ENCODE measurements at regions not wholly inside any gene's neighbourhood (a gene's known extent, or its start where the extent isn't known, plus 50 kb on each side); places are given as distances from the start of the nearest gene placed in this dataset.
"Not testable (repeated sequence)": the region's sequence is repeated elsewhere in the genome, so short reads cannot be mapped to it uniquely, and the experiment has no call there.

- no peak for DNase-seq (ENCODE audit: low read depth in 2 of 2)
Measured at GRCh38 chr2:242046206-242046826, 176.8 kb downstream of the RTP5 start.

- DNase-seq (ENCODE audit: low read depth in 2 of 2) = no peak
Measured at GRCh38 chr2:242047963-242048362, 178.4 kb downstream of the RTP5 start.

DNA sequence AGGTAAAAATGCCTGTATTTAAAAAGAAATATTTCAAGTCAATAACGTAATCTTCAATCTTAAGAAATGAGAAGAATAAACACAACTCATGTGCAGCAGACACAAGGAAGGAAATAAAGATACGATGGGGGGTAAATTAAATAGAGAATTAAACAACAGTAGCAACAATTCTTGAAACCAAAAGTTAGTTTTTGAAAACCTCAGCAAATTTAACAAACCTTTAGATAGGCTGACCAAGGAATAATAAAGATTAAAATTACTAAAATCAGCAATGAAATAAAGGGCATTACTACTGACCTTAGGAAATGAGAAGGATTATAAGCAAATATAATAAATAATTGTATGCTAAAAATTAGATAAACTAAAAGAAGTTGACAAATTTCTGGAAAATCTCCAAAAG is 178.9 kb downstream of the RTP5 start:
- DNase-seq (ENCODE audit: low read depth in 2 of 2) = no peak

GRCh38 chr2:242049492-242049891 is 180.0 kb downstream of the RTP5 start:
- not testable (repeated sequence) for DNase-seq (ENCODE audit: low read depth in 2 of 2)

DNA sequence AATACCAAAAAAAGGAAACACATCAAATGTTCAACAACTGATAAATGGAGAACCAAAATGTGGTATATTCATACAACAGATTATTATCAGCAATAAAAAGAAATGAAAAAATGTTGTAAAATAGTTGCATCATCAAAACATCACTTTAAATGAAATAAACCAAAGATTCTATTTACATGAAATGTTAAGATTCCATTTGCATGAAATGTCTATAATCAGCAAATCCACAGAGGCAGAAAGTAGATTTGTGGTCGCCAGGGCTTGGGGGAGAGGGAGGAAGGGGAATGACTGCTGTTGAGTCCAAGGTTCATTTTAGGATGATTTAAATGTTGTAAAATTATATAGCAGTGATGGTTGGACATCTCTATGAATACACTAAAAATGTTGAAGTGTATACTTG is 181.9 kb downstream of the RTP5 start:
- no peak for DNase-seq (ENCODE audit: low read depth in 2 of 2)

DNA sequence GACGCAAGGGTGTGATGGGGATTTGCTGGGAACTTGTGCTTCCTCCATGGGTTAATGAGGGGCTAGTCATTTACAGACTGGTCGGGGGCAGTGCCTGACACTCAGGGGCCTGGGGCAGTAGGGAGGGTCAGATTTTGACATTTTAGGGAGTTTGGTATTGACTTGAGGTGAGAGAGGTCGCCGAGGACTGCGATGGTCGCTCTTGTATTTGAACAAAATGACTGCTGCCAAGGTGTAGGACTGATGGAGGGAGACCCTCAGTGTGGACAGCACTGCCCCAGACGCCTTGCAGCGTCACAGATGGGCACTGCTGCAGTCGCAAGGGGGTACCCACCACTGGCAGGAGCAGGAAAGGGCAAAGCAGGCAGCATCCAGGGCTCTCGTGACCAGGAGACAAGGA is 182.9 kb downstream of the RTP5 start:
- no peak for DNase-seq (ENCODE audit: low read depth in 2 of 2)

- DNase-seq (ENCODE audit: low read depth in 2 of 2) = no peak
Measured at GRCh38 chr2:242053921-242054320, 184.4 kb downstream of the RTP5 start.

- DNase-seq (ENCODE audit: low read depth in 2 of 2) = no peak
Measured at GRCh38 chr2:242054406-242054805, 184.9 kb downstream of the RTP5 start.

- DNase-seq (ENCODE audit: low read depth in 2 of 2) = no peak
Measured at GRCh38 chr2:242054881-242055801, 185.6 kb downstream of the RTP5 start.

DNA sequence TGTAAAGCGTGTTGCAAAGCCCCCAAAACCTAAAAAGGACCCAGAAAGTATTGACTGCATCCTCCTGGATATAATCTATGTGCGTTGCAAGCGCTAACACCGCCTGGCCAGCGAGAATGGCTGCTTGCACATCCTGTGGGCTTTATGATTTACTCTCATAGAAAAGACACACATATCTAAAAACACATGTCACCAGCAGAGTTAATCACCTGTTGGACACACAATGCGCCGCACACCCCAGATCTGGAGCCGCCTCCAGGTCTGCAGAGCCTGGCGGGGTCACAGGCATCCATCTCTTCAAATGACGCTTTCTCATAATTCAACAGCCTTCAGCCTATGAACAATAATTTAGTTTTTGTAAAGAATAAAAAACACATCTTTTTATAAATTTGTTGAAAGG is 186.5 kb downstream of the RTP5 start:
- no peak for DNase-seq (ENCODE audit: low read depth in 2 of 2)

DNA sequence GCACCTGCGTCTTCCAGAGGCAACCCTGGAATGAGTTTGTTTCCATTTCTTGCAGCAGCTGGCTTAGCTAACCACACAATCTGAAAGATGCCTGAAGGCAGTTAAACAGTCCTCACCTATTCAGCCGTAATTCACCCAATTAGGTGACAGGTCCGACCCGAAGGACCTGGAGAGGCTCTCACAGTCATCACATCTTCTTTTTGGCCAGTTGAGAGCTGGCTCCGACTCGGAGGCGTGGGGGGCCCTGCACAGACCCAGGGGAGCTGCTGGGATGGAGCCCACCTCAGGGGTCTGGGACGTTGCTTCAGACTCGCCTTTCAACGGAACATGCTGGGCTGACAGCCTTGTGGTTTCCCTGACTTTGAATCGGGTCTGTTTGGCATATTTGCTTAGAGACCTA is 187.3 kb downstream of the RTP5 start:
- no peak for DNase-seq (ENCODE audit: low read depth in 2 of 2)

DNA sequence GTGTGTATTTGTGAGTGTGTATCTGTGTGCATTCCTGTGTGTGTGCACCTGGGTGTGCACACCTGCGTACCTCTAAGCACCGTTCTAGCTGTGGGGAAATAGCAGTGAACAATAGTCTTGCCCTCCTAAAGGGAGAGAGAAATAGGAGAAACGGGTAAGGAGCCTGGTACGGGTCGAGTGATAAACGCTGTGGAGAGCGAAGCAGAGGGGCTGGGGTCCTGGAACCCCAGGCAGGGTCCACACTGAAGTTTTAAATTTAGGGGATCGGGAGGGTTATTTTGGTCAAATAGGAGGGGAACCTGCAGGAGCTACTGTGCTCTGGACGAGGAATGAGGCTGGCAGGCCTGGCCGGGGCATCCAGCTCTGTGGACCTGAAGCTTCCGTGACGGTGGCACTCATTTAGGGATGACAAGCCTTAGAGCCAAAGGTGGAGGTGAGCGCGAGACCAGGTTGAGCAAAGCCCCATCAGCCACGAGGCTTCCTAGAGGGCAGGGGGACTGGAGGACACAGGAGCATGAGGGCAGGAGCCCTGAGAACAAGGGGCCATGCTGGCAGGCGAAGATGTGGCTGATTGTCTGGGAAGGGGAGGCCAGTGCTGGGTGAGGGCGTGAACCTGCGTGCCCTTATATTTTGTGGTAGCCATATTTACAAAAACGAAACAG is 188.0 kb downstream of the RTP5 start:
- DNase-seq (ENCODE audit: low read depth in 2 of 2) = no peak

DNA sequence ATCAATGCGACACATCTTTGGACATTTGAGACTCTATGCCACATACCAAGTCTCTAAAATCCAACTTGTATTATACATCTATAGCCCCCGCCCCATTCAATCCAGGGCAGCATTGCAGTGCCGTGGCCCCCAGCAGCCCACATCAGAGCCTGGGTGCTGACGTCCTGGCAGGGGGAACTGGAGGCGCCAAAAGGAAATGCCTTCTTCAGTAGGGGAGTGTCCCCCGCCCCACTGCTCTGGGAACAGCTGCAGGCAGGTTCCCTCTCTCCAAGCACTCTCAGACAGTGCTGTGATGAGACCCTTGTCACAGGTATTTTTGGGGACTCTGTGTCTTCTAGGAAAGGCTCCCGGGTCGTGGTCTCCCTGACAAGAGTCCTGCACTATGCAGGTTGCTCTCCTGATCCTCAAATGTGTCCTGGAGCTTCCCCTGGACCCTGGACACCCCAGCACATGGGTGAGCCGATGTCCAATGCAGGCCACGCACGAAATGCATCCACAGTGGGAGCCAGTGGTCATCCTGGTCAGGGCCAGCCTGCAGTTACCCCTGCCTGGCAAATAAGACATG is 188.7 kb downstream of the RTP5 start:
- no peak for DNase-seq (ENCODE audit: low read depth in 2 of 2)

DNA sequence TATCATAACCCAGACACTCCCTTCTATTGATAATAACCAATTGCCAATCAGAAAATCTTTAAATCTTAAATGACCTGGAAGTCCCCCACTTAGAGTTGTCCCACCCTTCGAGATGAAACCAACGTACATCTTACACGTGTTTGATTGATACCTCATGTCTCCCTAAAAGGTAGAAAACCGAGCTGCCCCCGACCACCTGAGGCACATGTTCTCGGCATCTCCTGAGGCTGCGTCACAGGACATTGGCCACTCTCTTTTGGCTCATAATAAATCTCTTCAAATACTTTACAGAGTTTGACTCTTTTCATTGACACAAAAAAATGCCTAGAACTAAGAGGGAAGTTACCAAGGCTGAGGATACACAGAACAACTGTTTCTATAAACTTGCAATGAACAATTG is 190.0 kb downstream of the RTP5 start:
- DNase-seq (ENCODE audit: low read depth in 2 of 2) = no peak

GRCh38 chr2:242060212-242060835 is 190.8 kb downstream of the RTP5 start:
- DNase-seq (ENCODE audit: low read depth in 2 of 2) = no peak

DNA sequence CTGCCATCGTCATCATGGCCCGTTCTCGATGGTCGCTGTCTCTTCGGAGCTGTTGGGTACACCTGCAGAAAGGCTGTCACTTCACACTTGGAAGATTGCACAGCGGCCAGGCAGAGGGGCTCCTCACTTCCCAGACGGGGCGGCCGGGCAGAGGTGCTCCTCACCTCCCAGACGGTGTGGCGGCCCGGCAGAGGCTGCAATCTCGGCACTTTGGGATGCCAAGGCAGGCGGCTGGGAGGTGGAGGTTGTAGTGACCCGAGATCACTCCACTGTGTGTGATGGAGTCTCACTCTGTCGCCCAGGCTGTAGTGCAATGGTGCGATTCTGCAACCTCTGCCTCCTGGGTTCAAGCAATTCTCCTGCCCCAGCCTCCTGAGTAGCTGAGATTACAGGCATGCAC is 192.4 kb downstream of the RTP5 start:
- not testable (repeated sequence) for DNase-seq (ENCODE audit: low read depth in 2 of 2)

- no peak for DNase-seq (ENCODE audit: low read depth in 2 of 2)
Measured at GRCh38 chr2:242063436-242063835, 193.9 kb downstream of the RTP5 start.

DNA sequence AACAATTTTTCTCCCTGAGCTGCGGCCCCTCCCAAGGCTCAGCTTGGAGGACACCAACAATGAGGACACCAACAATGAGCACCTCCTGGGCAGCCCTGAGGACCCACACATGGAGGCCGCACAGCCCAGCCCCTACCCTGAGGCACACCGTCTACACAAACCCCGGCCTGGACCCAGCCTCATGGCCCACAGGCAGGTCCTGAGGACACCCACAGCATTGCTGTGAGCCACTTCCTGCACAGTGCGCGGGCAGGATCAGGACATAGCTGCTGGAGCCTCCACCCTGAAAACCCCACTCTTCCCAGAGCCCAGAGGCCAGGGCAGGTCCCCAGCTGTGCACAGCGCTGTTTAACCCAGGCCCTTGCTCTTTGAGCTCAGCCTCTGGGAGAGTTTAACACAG is 194.3 kb downstream of the RTP5 start:
- no peak for DNase-seq (ENCODE audit: low read depth in 2 of 2)

- no peak for DNase-seq (ENCODE audit: low read depth in 2 of 2)
Measured at GRCh38 chr2:242064364-242065250, 195.1 kb downstream of the RTP5 start.

GRCh38 chr2:242065426-242065825 is 195.9 kb downstream of the RTP5 start:
- no peak for DNase-seq (ENCODE audit: low read depth in 2 of 2)

GRCh38 chr2:242069018-242069417 is 199.5 kb downstream of the RTP5 start:
- DNase-seq (ENCODE audit: low read depth in 2 of 2) = no peak
